ENCODE measurements at regions not wholly inside any gene's neighbourhood (a gene's known extent, or its start where the extent isn't known, plus 50 kb on each side); places are given as distances from the start of the nearest gene placed in this dataset.
A peak's percentile ranks its signal among the peaks of the same experiment; 100 is the strongest.

GRCh38 chr4:123848606-123849005 lies 452.0 kb downstream of the SPRY1 start:
- no peak for DNase-seq
- WGBS (ENCODE audit: insufficient coverage, low lambda C conversion rate) = no CpG with 5 or more reads among the region's 1 CpG
- Histone ChIP-seq H3K4me3 (ENCODE audit: low read length) (no peak overlapping the region), H3K36me3 (ENCODE audit: control insufficient read depth, insufficient read depth, low read length) (no peaks in the 10 kb centered on the region), H3K27me3 (ENCODE audit: control insufficient read depth, insufficient read depth, low read length) (no peaks in the 10 kb centered on the region), H3K27ac (ENCODE audit: low read length) (no peak overlapping the region), H3K9me3 (ENCODE audit: control insufficient read depth, low read depth, low read length) (peaks cover 2% of the 10 kb centered on the region), H3K4me1 (ENCODE audit: control insufficient read depth, insufficient read depth, low read length) (no peaks in the 10 kb centered on the region)

DNA sequence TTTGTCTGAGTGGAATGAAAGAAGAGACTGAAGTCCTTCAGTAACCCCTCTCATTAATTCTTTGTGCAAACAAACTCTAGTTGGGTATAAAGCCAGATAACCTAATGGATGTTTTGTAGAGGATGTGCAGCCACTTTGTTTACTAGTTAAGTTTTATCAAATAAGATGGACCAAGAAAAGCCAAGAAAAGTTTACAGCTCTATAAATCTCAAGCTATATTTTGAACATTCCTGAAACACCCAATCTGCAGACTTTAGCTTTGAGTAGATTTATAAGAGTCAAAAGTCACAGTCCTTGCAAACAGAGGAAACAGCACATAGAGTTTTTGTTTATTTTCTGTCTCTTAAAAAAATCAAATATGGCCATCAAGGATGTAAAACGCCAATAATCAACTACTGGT lies 452.9 kb downstream of the SPRY1 start:
- no CpG with 5 or more reads among the region's 1 CpG for WGBS (ENCODE audit: insufficient coverage, low lambda C conversion rate)
- H3K4me3 ChIP-seq (ENCODE audit: low read length) = no peak overlapping the region
- H3K9me3 ChIP-seq (ENCODE audit: control insufficient read depth, low read depth, low read length) = no peaks in the 10 kb centered on the region
- H3K4me1 ChIP-seq (ENCODE audit: control insufficient read depth, insufficient read depth, low read length) = no peaks in the 10 kb centered on the region
- H3K27me3 ChIP-seq (ENCODE audit: control insufficient read depth, insufficient read depth, low read length) = no peaks in the 10 kb centered on the region
- no peaks in the 10 kb centered on the region for H3K36me3 ChIP-seq (ENCODE audit: control insufficient read depth, insufficient read depth, low read length)
- DNase-seq = no peak
- H3K27ac ChIP-seq (ENCODE audit: low read length) = no peak overlapping the region

GRCh38 chr4:123851521-123851920 lies 454.9 kb downstream of the SPRY1 start:
- Histone ChIP-seq H3K36me3 (ENCODE audit: control insufficient read depth, insufficient read depth, low read length) (no peaks in the 10 kb centered on the region), H3K27me3 (ENCODE audit: control insufficient read depth, insufficient read depth, low read length) (no peaks in the 10 kb centered on the region), H3K4me1 (ENCODE audit: control insufficient read depth, insufficient read depth, low read length) (peaks cover 1% of the 10 kb centered on the region), H3K27ac (ENCODE audit: low read length) (no peak overlapping the region), H3K4me3 (ENCODE audit: low read length) (no peak overlapping the region), H3K9me3 (ENCODE audit: control insufficient read depth, low read depth, low read length) (no peaks in the 10 kb centered on the region)
- 100% methylated on average over 2 of the region's 3 CpGs for WGBS (ENCODE audit: insufficient coverage, low lambda C conversion rate)
- no peak for DNase-seq

GRCh38 chr4:123853651-123854050 lies 457.1 kb downstream of the SPRY1 start:
- H3K27ac ChIP-seq (ENCODE audit: low read length) = no peak overlapping the region
- WGBS (ENCODE audit: insufficient coverage, low lambda C conversion rate) = 100% methylated on average over 1 of the region's 3 CpGs
- no peaks in the 10 kb centered on the region for H3K9me3 ChIP-seq (ENCODE audit: control insufficient read depth, low read depth, low read length)
- DNase-seq = no peak
- no peaks in the 10 kb centered on the region for H3K27me3 ChIP-seq (ENCODE audit: control insufficient read depth, insufficient read depth, low read length)
- peaks cover 6% of the 10 kb centered on the region for H3K4me1 ChIP-seq (ENCODE audit: control insufficient read depth, insufficient read depth, low read length)
- no peaks in the 10 kb centered on the region for H3K36me3 ChIP-seq (ENCODE audit: control insufficient read depth, insufficient read depth, low read length)
- H3K4me3 ChIP-seq (ENCODE audit: low read length) = no peak overlapping the region

DNA sequence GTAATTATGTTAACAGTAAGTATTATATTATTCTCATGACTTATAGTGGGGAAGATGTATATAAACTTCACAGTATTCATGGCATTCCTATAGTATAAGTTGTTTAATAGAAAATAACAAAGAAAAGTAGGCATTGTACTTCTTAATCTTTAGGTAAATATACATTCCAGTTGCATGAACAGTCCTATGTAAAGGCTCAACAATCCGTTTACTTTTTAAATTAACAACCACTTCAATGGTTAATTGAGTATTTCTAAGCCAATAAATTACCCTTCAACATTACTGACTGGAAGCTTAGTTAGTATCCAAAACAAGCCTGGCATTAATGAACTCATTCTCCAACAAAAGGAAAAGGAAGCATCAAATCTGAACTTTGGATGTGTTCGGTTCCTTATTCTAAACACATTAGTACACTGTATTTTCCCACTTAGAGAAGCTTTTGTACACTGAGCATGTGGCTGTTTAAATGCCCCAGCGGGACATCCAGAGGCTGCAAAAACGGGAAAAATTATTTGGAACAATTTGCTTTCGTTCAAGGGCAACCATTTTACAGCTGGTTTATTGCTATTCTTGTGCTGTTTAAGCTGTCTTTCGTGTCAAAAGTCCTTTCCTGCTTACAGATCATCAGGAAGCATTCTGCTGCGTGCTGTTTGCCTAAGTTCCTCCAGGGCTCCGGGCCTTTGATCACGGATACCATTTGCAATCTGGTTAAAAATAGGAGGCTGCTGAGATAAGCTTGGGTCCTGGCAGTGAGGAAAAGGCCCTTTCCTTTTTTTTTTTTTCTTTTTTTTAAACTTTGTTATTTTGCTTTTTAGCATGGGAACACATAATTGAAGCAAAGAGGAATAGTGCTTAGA lies 460.3 kb downstream of the SPRY1 start:
- H3K27ac ChIP-seq (ENCODE audit: low read length) = peak overlapping the region; percentile 86
- WGBS (ENCODE audit: insufficient coverage, low lambda C conversion rate) = no CpG with 5 or more reads among the region's 9 CpGs
- H3K4me1 ChIP-seq (ENCODE audit: control insufficient read depth, insufficient read depth, low read length) = peaks cover 9% of the 10 kb centered on the region
- H3K9me3 ChIP-seq (ENCODE audit: control insufficient read depth, low read depth, low read length) = no peaks in the 10 kb centered on the region
- H3K4me3 ChIP-seq (ENCODE audit: low read length) = peak overlapping the region; percentile 19
- no peaks in the 10 kb centered on the region for H3K36me3 ChIP-seq (ENCODE audit: control insufficient read depth, insufficient read depth, low read length)
- DNase-seq = peak; percentile 80 to 90
- H3K27me3 ChIP-seq (ENCODE audit: control insufficient read depth, insufficient read depth, low read length) = no peaks in the 10 kb centered on the region

DNA sequence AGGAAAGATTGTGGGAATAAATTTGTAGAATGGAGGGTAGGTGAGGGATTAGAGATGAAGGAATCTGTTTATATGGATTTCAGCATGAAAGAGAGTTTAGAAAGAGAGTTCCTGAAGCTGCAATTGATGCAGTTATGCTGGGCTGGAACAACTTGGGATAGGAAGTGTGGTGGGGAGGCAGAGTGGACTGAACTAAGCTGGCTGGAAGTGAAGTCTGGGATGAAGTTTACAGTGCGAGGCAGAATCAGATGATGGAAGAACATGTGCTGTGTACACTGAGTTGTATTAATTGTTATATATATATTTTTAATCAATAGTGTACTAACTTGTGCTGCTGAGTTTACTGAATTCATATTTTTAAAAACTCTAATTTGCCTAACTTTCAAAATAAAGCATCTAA lies 461.9 kb downstream of the SPRY1 start:
- H3K27me3 ChIP-seq (ENCODE audit: control insufficient read depth, insufficient read depth, low read length) = no peaks in the 10 kb centered on the region
- H3K9me3 ChIP-seq (ENCODE audit: control insufficient read depth, low read depth, low read length) = no peaks in the 10 kb centered on the region
- no peak overlapping the region for H3K27ac ChIP-seq (ENCODE audit: low read length)
- H3K4me3 ChIP-seq (ENCODE audit: low read length) = no peak overlapping the region
- peaks cover 16% of the 10 kb centered on the region for H3K4me1 ChIP-seq (ENCODE audit: control insufficient read depth, insufficient read depth, low read length)
- WGBS (ENCODE audit: insufficient coverage, low lambda C conversion rate) = 100% methylated on average over 1 of the region's 1 CpG
- H3K36me3 ChIP-seq (ENCODE audit: control insufficient read depth, insufficient read depth, low read length) = no peaks in the 10 kb centered on the region
- DNase-seq = no peak

GRCh38 chr4:123862812-123863211 lies 466.2 kb downstream of the SPRY1 start:
- Histone ChIP-seq H3K4me3 (ENCODE audit: low read length) (no peak overlapping the region), H3K4me1 (ENCODE audit: control insufficient read depth, insufficient read depth, low read length) (peaks cover 12% of the 10 kb centered on the region), H3K27ac (ENCODE audit: low read length) (no peak overlapping the region), H3K27me3 (ENCODE audit: control insufficient read depth, insufficient read depth, low read length) (no peaks in the 10 kb centered on the region), H3K36me3 (ENCODE audit: control insufficient read depth, insufficient read depth, low read length) (no peaks in the 10 kb centered on the region), H3K9me3 (ENCODE audit: control insufficient read depth, low read depth, low read length) (no peaks in the 10 kb centered on the region)
- no peak for DNase-seq
- 100% methylated on average over 1 of the region's 4 CpGs for WGBS (ENCODE audit: insufficient coverage, low lambda C conversion rate)

DNA sequence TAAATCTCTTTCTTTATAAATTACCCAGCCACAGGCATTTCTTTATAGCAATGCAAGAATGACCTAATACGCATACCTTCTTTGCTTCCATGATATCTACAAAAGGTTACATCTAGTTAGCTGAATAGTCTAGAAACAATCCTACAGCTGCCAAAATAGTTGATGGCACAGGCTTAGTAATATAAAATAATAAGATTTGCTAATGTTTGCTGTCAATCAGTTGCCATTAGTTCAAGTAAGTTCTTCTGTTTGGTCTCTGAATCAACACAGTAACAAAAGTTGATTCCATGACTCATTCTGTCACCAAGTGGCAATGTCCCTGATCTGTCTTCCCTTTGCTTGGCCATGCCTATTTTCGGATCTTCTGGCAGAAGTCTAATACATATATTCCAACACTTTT lies 470.2 kb downstream of the SPRY1 start:
- Histone ChIP-seq H3K36me3 (ENCODE audit: control insufficient read depth, insufficient read depth, low read length) (no peaks in the 10 kb centered on the region), H3K27me3 (ENCODE audit: control insufficient read depth, insufficient read depth, low read length) (no peaks in the 10 kb centered on the region), H3K4me3 (ENCODE audit: low read length) (no peak overlapping the region), H3K9me3 (ENCODE audit: control insufficient read depth, low read depth, low read length) (no peaks in the 10 kb centered on the region), H3K27ac (ENCODE audit: low read length) (no peak overlapping the region), H3K4me1 (ENCODE audit: control insufficient read depth, insufficient read depth, low read length) (peaks cover 9% of the 10 kb centered on the region)
- 100% methylated on average over 1 of the region's 2 CpGs for WGBS (ENCODE audit: insufficient coverage, low lambda C conversion rate)
- no peak for DNase-seq

DNA sequence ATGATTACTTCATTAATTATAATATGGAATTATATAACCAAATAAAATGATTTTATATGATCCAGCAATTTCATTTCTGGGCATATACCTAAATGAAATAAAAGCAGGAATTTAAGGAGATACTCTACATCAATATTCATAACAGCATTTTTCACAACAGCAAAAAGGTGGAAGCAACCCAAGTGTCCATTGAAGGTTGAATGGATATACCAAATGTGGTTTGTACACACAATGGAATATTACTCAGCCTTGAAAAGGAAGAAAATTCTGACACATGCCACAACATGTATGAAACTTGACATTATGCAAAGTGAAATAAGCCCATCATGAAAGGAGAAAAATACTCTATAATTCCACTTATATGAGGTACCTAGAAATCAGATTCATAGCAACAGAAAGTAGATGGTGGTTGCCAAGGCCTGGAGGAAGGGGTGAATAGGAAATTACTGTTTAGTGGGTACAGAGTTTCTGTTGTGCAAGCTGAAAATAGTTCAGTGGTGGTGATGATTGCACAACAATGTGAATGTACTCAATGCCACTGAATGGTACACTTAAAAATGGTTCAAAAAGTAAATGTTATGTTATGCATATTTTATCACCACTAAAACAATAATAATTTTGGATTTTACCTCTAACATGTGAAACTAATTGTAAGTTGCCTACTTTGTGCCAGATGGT lies 471.5 kb downstream of the SPRY1 start:
- Histone ChIP-seq H3K27me3 (ENCODE audit: control insufficient read depth, insufficient read depth, low read length) (no peaks in the 10 kb centered on the region), H3K4me3 (ENCODE audit: low read length) (no peak overlapping the region), H3K27ac (ENCODE audit: low read length) (no peak overlapping the region), H3K9me3 (ENCODE audit: control insufficient read depth, low read depth, low read length) (no peaks in the 10 kb centered on the region), H3K36me3 (ENCODE audit: control insufficient read depth, insufficient read depth, low read length) (no peaks in the 10 kb centered on the region), H3K4me1 (ENCODE audit: control insufficient read depth, insufficient read depth, low read length) (peaks cover 7% of the 10 kb centered on the region)
- no peak for DNase-seq

DNA sequence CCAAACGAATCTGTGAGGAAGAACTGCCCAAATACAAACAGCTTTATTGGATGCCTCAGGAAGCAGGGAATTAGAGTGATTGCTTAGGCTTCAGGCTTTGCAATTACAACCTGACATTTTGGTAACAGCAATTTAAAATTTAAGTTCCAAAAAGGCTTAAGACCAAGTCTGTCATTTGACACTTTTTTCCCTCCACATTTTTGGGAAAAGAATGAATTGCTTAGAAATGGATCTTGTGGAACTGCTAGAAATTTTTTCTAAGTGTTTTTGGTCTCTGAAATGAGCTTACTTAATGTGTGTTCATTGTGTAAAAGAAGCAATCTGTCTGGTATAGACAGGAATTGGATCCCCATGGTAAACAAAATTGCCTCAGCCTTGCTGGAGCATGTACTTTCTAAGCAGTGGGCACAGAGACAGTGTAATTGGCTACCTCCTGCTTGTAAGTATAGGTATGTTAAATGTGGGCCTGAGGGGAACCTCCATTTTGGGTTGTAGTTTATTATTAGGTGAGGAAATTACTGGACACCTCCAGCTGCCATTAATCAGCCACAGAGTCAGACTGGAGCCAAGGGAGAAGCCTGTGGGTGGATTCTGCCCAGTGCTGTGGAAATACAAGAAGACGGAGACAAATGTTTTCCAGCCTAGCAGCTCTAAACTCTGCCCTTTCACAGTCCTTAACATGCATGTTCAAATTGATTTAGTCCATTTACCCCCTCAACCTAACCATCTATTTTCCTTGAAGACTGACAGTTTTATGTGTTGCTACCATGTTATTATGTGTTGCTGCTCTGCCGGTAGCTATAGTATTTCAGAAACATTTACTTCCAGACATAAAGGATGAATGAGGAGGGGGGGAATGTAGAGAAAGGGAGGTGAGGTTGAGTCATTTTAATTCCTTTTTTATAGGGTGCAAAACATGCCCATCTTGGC lies 473.0 kb downstream of the SPRY1 start:
- H3K4me3 ChIP-seq (ENCODE audit: low read length) = no peak overlapping the region
- no peaks in the 10 kb centered on the region for H3K9me3 ChIP-seq (ENCODE audit: control insufficient read depth, low read depth, low read length)
- H3K36me3 ChIP-seq (ENCODE audit: control insufficient read depth, insufficient read depth, low read length) = no peaks in the 10 kb centered on the region
- no peak overlapping the region for H3K27ac ChIP-seq (ENCODE audit: low read length)
- H3K4me1 ChIP-seq (ENCODE audit: control insufficient read depth, insufficient read depth, low read length) = peaks cover 3% of the 10 kb centered on the region
- DNase-seq = no peak
- no peaks in the 10 kb centered on the region for H3K27me3 ChIP-seq (ENCODE audit: control insufficient read depth, insufficient read depth, low read length)
- 100% methylated on average over 1 of the region's 3 CpGs for WGBS (ENCODE audit: insufficient coverage, low lambda C conversion rate)

Data from large intestine (tissue), 3 donors.